Transverse colon (tissue), 4 donors: ENCODE measurements at regions not wholly inside any gene's neighbourhood (a gene's known extent, or its start where the extent isn't known, plus 50 kb on each side); places are given as distances from the start of the nearest gene placed in this dataset.

Source experiments
- CTCF ChIP-seq, 5 experiments: fragments of 200-600 bp in 3 of 5; fragments of 450-650 bp in 2 of 5; sonication (generic) in 3 of 5; IDR thresholded peaks; 1 replicate in 2 of 5; 2 replicates in 3 of 5; pipeline ENCODE4 v1.5.1; 2016 to 2017; ENCODE audit warnings: antibody characterized with exemption in 5 of 5, inconsistent platforms in 3 of 5, mild to moderate bottlenecking in 2 of 5, moderate library complexity in 1 of 5
- POLR2A ChIP-seq: fragments of 450-650 bp; IDR thresholded peaks from one replicate; pipeline ENCODE4 v1.6.1; 2016; ENCODE audit warnings: antibody characterized with exemption, mild to moderate bottlenecking, moderate library complexity
- POLR2AphosphoS5 ChIP-seq, 3 donors: sonication (generic); formaldehyde crosslinking; IDR thresholded peaks; one replicate each; pipeline ENCODE4 v1.6.1; 2016; ENCODE audit warnings: antibody characterized with exemption in 3 of 3

- TF ChIP-seq CTCF (IDR thresholded peaks at IDR 0.05) = no peak
- no peak for TF ChIP-seq POLR2A
- TF ChIP-seq POLR2AphosphoS5 (IDR thresholded peaks at IDR 0.05) = no peak
Observed at GRCh38 chr3:162629372-162629771, 1132.8 kb downstream of the OTOL1 start.
